Activated CD4-positive, alpha-beta T cell treated with anti-CD3 and anti-CD28 coated beads, Interleukin-2, amount 10 ng/mL, durations not matched to agents 7 days and 5 days (primary cell): ENCODE measurements at regions not wholly inside any gene's neighbourhood (a gene's known extent, or its start where the extent isn't known, plus 50 kb on each side); places are given as distances from the start of the nearest gene placed in this dataset.
"Not testable (repeated sequence)": the region's sequence is repeated elsewhere in the genome, so short reads cannot be mapped to it uniquely, and the experiment has no call there.

Source experiments
- CTCF ChIA-PET: fragments of 350-600 bp; sonication (Branson Sonifier 250); formaldehyde crosslinking; loops from one replicate; lab custom pipeline; 2021; ENCODE audit warnings: antibody characterized with exemption; lab: Charles Lee
- POLR2A ChIA-PET: fragments of 350-600 bp; sonication (Branson Sonifier 250); formaldehyde crosslinking; loops from one replicate; lab custom pipeline; 2021; ENCODE audit warnings: antibody characterized with exemption; lab: Charles Lee
- DNase-seq: peaks from one replicate; pipeline ENCODE4 v3.0.0-alpha.2; 2020
- H3K27ac Mint-ChIP-seq: one replicate; pipeline ENCODE4 v1.8.0; 2021; ENCODE audit warnings: mild to moderate bottlenecking, moderate library complexity, mixed read lengths
- H3K27me3 Mint-ChIP-seq: one replicate; pipeline ENCODE4 v1.8.0; 2021; ENCODE audit warnings: mixed read lengths
- H3K36me3 Mint-ChIP-seq: one replicate; pipeline ENCODE4 v1.8.0; 2021; ENCODE audit warnings: low read depth, mixed read lengths
- H3K4me1 Mint-ChIP-seq: one replicate; pipeline ENCODE4 v1.8.0; 2021; ENCODE audit warnings: mixed read lengths
- H3K4me3 Mint-ChIP-seq: one replicate; pipeline ENCODE4 v1.8.0; 2021; ENCODE audit warnings: mild to moderate bottlenecking, moderate library complexity, mixed read lengths
- H3K9me3 Mint-ChIP-seq: one replicate; pipeline ENCODE4 v1.8.0; 2021; ENCODE audit warnings: mixed read lengths

- ChIA-PET POLR2A (no interaction called here), CTCF (no interaction called here)
- no peaks in the 10 kb centered on the region for H3K27me3 Mint-ChIP-seq
- H3K9me3 Mint-ChIP-seq: no peaks in the 10 kb centered on the region
- no peaks in the 10 kb centered on the region for H3K4me1 Mint-ChIP-seq
- DNase-seq: no peak
- no peaks in the 10 kb centered on the region for H3K36me3 Mint-ChIP-seq
- H3K4me3 Mint-ChIP-seq: no peak overlapping the region
- H3K27ac Mint-ChIP-seq: no peak overlapping the region
These were observed 455.2 kb downstream of the CCER1 start for GRCh38 chr12:90499795-90500194.

DNA sequence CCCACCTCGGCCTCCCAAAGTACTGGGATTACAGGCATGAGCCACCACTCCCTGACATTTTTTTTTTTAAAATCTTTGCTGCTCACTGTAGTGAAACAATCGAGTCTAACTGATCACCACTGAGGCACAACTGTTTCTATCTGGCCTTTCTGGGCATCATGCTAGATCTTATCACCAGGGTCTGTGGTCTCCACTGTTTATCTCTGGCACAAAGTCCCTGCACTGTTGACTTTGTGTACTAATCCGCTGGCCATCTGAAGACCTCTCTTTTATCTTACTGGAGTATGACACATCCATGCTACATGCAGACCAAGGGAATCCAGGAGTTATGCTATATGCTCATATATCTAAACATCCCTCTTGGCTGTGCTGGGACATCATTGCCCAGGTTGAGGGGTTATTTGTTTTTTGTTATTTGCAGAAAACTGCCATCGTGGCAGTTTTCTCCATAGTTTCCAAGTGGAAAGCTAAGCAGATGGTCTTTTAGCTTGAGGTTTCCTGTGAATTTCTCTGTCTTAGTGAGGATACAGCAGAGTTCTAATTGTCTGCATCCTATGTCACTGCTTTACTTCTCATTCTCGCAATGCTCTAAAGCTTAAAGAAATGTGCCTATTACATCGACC, 456.9 kb downstream of the CCER1 start:
- Mint-ChIP-seq H3K27ac (no peak overlapping the region), H3K9me3 (no peaks in the 10 kb centered on the region), H3K27me3 (no peaks in the 10 kb centered on the region), H3K36me3 (no peaks in the 10 kb centered on the region), H3K4me1 (no peaks in the 10 kb centered on the region), H3K4me3 (no peak overlapping the region)
- POLR2A ChIA-PET: no interaction called here
- CTCF ChIA-PET: no interaction called here
- DNase-seq: no peak

DNA sequence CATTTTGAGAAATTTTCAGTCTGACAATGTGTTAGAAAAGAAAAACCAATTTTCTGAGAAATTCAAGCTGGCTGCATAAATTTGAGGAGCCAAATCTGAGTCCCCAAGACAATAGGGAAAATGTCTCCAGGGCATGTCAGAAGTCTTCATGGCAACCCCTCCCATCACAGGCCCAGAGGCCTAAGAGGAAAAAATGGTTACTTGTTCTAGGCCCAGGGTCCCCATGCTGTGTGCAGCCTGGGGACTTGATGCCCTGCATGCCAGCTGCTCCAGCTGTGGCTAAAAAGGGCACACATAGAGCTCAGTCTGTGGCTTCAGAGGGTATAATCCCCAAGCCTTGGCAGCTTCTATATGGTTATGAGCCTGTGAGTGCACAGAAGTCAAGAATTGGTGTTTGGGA, 464.6 kb downstream of the CCER1 start:
- H3K9me3 Mint-ChIP-seq: peaks cover 5% of the 10 kb centered on the region
- no peak overlapping the region for H3K27ac Mint-ChIP-seq
- H3K27me3 Mint-ChIP-seq: no peaks in the 10 kb centered on the region
- CTCF ChIA-PET: no interaction called here
- H3K4me3 Mint-ChIP-seq: no peak overlapping the region
- H3K36me3 Mint-ChIP-seq: no peaks in the 10 kb centered on the region
- no peaks in the 10 kb centered on the region for H3K4me1 Mint-ChIP-seq
- no peak for DNase-seq
- POLR2A ChIA-PET: no interaction called here

DNA sequence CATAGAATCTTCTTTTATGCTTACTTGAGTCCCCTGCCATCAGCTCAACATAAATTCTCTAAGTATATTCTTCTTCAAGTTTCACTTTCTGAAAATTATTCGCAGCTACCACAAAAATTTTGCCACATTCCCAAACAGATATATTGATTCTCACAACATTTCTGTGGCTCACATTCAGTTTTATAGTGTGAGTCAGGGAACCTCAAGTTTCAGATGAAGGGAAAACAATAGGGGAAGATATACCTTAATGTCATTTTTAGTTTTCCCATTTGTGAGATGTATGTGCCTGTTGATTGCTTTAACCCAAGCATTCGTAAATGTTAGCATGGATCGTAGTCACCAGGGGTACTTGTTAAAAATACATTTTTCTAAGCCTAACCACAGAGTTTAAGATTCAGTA, 465.8 kb downstream of the CCER1 start:
- ChIA-PET CTCF (no interaction called here), POLR2A (no interaction called here)
- H3K27ac Mint-ChIP-seq: no peak overlapping the region
- H3K4me3 Mint-ChIP-seq: no peak overlapping the region
- DNase-seq: no peak
- H3K9me3 Mint-ChIP-seq: peaks cover 5% of the 10 kb centered on the region
- no peaks in the 10 kb centered on the region for H3K27me3 Mint-ChIP-seq
- H3K4me1 Mint-ChIP-seq: no peaks in the 10 kb centered on the region
- H3K36me3 Mint-ChIP-seq: no peaks in the 10 kb centered on the region

- H3K27ac Mint-ChIP-seq: no peak overlapping the region
- CTCF ChIA-PET: no interaction called here
- no peak for DNase-seq
- no peaks in the 10 kb centered on the region for H3K36me3 Mint-ChIP-seq
- POLR2A ChIA-PET: no interaction called here
- peaks cover 2% of the 10 kb centered on the region for H3K9me3 Mint-ChIP-seq
- H3K4me3 Mint-ChIP-seq: no peak overlapping the region
- H3K4me1 Mint-ChIP-seq: no peaks in the 10 kb centered on the region
- H3K27me3 Mint-ChIP-seq: no peaks in the 10 kb centered on the region
These were observed 469.4 kb downstream of the CCER1 start for GRCh38 chr12:90485560-90485959.

DNA sequence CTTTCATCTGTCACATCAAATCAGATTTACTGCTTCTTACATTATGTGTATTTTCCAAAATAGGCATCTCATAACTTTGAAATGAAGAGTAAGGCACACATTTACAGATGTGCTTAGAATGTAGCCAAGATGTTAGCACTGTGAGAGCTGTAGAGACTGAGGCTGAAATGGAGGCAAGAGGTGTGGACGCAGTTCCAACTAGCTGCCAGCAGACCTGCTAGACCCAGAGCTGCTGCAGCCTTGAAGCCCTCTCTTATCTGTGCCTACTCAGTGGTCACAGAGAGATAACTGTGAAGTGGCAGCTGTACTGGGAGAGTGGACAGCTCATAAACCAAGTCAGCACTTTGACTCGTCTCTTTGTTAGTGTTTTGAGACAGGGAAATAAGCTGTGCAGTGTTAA, 470.9 kb downstream of the CCER1 start:
- Mint-ChIP-seq H3K9me3 (no peaks in the 10 kb centered on the region), H3K27me3 (no peaks in the 10 kb centered on the region), H3K4me3 (no peak overlapping the region), H3K36me3 (no peaks in the 10 kb centered on the region), H3K4me1 (no peaks in the 10 kb centered on the region), H3K27ac (no peak overlapping the region)
- ChIA-PET POLR2A (no interaction called here), CTCF (no interaction called here)
- DNase-seq: no peak

GRCh38 chr12:90481748-90482147, 473.2 kb downstream of the CCER1 start:
- Mint-ChIP-seq H3K27ac (no peak overlapping the region), H3K9me3 (no peaks in the 10 kb centered on the region), H3K36me3 (no peaks in the 10 kb centered on the region), H3K27me3 (no peaks in the 10 kb centered on the region), H3K4me3 (no peak overlapping the region), H3K4me1 (no peaks in the 10 kb centered on the region)
- POLR2A ChIA-PET: no interaction called here
- CTCF ChIA-PET: no interaction called here
- DNase-seq: no peak

DNA sequence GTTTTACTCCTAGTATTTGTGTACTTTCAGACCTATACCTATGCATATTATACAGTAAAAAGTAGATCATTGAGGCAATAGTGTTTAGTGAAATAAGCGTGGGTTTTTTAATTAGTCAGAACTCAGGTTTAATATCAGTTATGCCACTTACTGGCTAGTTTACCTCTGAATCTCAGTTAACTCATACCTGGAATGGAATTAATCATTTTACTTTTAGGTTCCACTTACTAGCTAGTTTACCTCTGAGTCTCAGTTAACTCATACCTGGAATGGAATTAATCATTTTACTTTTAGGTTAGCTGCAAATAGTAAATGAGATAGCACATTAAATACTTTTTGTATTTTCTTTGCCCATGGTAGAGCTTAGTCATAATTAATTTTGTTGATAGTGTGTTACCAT, 475.7 kb downstream of the CCER1 start:
- Mint-ChIP-seq H3K4me1 (no peaks in the 10 kb centered on the region), H3K36me3 (no peaks in the 10 kb centered on the region), H3K27ac (no peak overlapping the region), H3K9me3 (no peaks in the 10 kb centered on the region), H3K27me3 (no peaks in the 10 kb centered on the region), H3K4me3 (no peak overlapping the region)
- POLR2A ChIA-PET: no interaction called here
- CTCF ChIA-PET: no interaction called here
- DNase-seq: no peak

DNA sequence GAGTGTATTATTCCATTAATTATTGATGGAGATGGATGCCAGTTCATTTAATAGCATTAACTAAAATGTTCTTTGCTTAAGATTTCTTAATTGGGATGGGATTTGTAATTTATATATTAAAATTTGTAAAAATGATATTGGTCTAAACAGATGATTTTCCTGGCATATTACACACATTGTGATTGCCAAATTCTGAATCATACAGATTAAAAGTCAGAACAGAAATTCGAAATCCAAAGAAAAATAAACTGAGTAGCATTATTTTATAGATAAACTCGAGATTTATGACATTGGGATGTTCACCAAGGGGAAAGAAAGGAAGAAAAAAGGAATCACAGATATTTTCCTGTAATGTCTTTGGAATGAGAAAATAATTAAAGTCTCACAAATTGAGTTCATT, 481.1 kb downstream of the CCER1 start:
- Mint-ChIP-seq H3K9me3 (no peaks in the 10 kb centered on the region), H3K27ac (no peak overlapping the region), H3K4me1 (no peaks in the 10 kb centered on the region), H3K36me3 (no peaks in the 10 kb centered on the region), H3K27me3 (no peaks in the 10 kb centered on the region), H3K4me3 (no peak overlapping the region)
- ChIA-PET CTCF (no interaction called here), POLR2A (no interaction called here)
- DNase-seq: no peak

GRCh38 chr12:90460681-90461080, 494.3 kb downstream of the CCER1 start:
- Mint-ChIP-seq H3K27me3 (no peaks in the 10 kb centered on the region), H3K9me3 (no peaks in the 10 kb centered on the region), H3K27ac (no peak overlapping the region), H3K4me1 (no peaks in the 10 kb centered on the region), H3K36me3 (no peaks in the 10 kb centered on the region), H3K4me3 (no peak overlapping the region)
- ChIA-PET POLR2A (no interaction called here), CTCF (no interaction called here)
- DNase-seq: no peak

DNA sequence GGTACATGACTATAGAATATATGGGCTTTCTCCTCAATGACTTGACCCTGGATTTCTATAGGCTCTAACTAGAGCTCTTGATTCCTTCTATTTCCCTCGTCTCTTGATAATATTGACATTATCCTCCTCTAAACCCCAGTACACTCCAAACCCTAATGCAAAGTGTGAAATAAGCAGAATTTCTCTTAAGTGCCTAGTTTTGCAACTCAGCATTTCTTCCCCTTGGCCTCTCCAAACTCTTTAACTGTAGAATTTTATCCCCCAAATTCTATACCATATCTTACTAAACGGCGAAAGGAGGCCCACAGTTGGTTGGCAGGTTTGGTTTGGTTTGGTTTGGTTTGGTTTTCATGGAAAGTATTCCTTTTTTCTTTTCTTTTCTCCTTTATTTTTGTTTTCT, 498.7 kb downstream of the CCER1 start:
- no peaks in the 10 kb centered on the region for H3K4me1 Mint-ChIP-seq
- no peak overlapping the region for H3K27ac Mint-ChIP-seq
- H3K9me3 Mint-ChIP-seq: no peaks in the 10 kb centered on the region
- no peaks in the 10 kb centered on the region for H3K36me3 Mint-ChIP-seq
- POLR2A ChIA-PET: no interaction called here
- H3K4me3 Mint-ChIP-seq: no peak overlapping the region
- no peaks in the 10 kb centered on the region for H3K27me3 Mint-ChIP-seq
- DNase-seq: no peak
- CTCF ChIA-PET: no interaction called here

DNA sequence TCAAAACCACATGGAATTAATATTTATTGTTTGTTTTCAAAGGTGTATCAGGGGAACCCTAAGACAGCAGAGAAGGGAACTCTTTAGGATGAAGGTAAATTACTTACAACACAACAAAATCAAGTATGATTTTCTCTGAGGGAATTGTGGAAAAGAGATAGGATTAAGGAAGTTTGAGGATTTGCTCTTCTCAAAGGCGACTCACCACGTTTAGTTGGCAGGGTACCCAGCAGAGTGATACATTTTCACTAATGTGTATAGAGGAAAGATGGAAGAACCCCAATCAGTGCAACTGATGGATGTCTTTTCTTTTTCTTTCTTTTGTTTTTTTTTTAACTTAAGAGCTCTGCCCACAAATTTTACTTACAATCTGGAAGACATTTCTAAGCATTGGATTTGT, 499.2 kb downstream of the CCER1 start:
- Mint-ChIP-seq H3K9me3 (no peaks in the 10 kb centered on the region), H3K4me3 (no peak overlapping the region), H3K27me3 (no peaks in the 10 kb centered on the region), H3K27ac (no peak overlapping the region), H3K36me3 (no peaks in the 10 kb centered on the region), H3K4me1 (no peaks in the 10 kb centered on the region)
- ChIA-PET POLR2A (no interaction called here), CTCF (no interaction called here)
- no peak for DNase-seq

GRCh38 chr12:90449611-90450010, 505.4 kb downstream of the CCER1 start:
- H3K27me3 Mint-ChIP-seq: no peaks in the 10 kb centered on the region
- H3K9me3 Mint-ChIP-seq: no peaks in the 10 kb centered on the region
- no peak overlapping the region for H3K4me3 Mint-ChIP-seq
- ChIA-PET CTCF (no interaction called here), POLR2A (no interaction called here)
- H3K36me3 Mint-ChIP-seq: no peaks in the 10 kb centered on the region
- H3K4me1 Mint-ChIP-seq: no peaks in the 10 kb centered on the region
- H3K27ac Mint-ChIP-seq: no peak overlapping the region
- DNase-seq: no peak

GRCh38 chr12:90443466-90443865, 511.5 kb downstream of the CCER1 start:
- H3K27ac Mint-ChIP-seq, H3K36me3 Mint-ChIP-seq, H3K4me1 Mint-ChIP-seq, H3K9me3 Mint-ChIP-seq, H3K27me3 Mint-ChIP-seq, CTCF ChIA-PET, H3K4me3 Mint-ChIP-seq, DNase-seq, POLR2A ChIA-PET: not testable (repeated sequence)
